ENCODE measurements at regions not wholly inside any gene's neighbourhood (a gene's known extent, or its start where the extent isn't known, plus 50 kb on each side); places are given as distances from the start of the nearest gene placed in this dataset.
"Not testable (repeated sequence)": the region's sequence is repeated elsewhere in the genome, so short reads cannot be mapped to it uniquely, and the experiment has no call there.

DNA sequence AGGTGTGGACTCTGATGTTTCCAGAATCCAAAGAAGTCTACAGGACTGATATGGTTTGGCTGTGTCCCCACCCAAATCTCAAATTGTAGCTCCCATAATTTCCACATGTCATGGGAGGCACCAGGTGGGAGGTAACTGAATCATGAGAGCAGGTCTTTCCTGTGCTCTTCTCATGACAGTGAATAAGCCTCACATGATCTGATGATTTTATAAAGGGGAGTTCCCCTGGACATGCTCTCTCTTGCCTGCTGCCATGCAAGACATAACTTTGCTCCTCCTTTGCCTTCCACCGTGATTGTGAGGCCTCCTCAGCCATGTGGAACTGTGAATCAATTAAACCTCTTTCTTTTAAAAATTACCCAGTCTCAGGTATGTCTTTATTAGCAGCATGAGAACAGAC lies 1205.3 kb downstream of the SLC16A7 start:
- DNase-seq: not testable (repeated sequence)

DNA sequence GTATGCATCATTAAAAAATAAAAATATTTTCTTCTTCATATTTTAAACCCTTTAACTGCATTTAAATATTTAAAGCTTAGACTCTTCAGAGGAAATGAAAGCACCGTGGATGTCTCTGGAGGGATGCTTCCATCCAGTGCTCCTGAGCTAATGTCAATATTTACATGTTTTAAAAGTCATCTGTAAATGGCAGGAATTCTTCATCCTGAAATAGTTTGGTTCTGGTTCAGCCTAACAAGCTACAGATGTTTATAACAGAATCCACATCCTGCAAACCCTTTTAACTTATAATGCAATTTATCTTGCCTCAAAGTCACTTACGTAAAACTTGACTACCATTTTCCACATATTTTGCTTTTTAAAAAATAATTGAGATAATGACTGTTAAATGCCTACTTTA lies 1207.3 kb downstream of the SLC16A7 start:
- DNase-seq: no peak

DNA sequence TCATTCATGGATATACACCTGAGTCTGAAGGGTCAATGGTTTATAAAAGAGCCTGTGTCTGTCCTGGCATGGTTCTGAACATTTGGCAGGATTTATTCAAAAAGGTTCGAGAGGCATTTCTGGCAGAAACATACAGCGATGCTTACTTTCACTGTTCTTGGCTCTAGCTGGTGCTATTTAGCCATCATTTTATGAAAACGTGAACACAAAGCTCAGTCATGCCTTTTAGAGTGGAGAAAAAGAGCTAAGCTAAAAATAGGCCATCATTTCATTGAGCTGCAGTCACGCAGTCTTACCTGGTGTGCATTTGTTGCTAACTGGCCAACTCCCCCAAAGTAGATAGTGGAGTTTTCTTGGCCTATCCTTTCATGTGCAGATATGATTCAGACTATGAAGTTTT lies 1209.5 kb downstream of the SLC16A7 start:
- DNase-seq: no peak

DNA sequence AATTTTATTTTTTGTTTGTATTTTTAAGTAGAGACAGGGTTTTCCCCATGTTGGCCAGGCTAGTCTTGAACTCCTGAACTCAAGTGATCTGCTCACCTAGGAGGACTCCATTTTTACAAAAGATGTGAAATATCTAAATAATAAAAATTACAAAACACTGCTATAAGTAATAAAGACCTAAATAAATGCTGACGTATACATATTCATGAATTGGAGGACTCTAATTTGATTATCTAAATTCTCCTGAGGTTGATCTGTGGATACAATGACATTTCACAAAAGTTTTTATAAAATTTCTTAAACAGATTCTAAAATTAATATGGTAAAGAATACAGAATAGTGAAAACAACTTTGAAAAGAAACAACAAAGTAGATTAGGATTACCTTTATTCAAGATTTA lies 1224.0 kb downstream of the SLC16A7 start:
- DNase-seq: no peak

DNA sequence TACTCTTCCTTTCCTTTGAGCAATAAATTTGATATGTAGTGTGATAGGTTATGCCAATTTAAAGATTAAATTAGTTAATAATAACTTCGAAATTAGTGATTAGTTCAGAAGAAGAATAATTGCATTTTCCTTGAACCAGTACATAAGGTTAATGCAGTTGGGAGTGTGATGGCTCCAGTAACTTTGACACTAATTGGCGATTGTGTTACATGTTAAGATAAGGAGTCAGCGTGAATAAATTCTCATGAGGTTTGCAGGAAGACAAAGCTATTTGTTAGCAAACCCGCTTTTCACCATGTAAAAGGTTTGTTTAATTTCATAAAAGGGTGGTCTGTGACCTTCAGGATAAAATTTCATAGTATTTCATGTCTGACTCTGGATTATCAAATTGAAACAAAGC lies 1226.8 kb downstream of the SLC16A7 start:
- no peak for DNase-seq

DNA sequence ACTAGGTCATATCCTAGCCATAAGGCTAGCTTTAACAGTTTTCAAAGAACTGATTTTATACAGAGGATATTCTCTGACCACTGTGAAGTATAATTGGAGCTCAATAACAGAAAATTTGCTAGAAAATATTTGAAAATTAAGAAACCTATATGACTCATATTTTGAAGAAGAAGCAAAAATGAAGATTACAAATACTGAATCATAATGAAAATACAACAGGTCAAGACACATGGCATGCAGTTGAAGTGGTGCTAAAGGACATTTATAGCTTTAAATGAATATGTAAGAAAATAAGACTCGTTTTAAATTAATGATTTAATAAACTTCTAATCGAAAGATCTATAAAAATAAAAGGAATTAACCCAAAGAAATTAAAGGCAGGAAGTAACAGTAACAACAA lies 1234.6 kb downstream of the SLC16A7 start:
- DNase-seq: no peak

DNA sequence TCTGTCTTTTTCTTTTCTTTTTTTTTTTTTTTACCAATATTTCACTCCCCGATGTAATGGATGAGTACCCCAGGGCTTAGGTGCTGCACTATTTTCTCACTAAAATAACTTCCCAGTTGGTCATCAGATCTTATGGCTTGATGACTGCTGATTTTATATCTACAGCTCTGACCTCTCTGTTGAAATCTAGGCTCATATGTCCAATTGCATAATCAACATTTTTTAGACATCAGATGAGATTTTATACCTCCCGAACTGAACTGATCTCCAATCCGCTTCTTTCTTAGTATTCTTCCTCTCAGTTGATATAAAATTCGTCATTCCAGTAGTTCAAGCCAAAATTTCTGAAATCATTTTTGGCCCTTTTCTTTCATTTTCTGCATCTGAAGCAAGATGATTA lies 1236.5 kb downstream of the SLC16A7 start:
- no peak for DNase-seq

DNA sequence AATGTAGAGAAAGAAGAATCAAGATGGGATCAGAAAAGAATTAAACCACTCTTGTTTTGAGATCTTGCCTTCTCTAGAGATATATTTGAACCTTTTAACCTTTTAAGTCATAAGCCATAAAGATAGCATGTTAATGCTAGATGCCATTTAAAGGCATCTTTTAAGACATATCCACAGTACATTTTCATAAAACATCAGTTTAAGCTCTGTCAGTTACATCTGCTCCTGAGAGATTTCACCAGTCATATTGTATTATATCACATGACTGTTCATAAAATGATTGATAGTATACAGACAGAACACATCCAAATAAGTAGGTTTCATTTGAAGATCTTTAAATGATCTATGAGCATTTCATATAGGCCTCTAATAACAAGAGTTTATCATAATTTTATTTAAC lies 1238.5 kb downstream of the SLC16A7 start:
- no peak for DNase-seq

DNA sequence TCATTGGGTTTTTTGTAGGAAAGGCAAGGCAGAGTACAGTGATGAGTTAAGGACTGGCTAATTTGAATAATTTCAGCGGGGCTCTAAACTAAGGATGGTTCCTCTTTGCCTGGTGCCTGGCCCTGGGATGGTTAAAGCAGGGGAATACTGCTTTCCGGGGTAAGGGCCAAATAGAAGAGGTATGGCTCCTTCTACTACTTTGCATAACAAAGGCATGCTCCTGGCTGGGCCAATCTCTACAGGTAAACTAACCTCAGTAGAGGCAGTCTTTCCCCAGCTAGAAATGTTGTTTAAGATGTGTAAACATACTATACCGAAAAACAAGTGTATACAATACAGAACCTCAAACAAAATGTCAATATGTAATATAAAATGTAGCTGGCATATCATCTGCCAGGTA lies 1239.0 kb downstream of the SLC16A7 start:
- no peak for DNase-seq

DNA sequence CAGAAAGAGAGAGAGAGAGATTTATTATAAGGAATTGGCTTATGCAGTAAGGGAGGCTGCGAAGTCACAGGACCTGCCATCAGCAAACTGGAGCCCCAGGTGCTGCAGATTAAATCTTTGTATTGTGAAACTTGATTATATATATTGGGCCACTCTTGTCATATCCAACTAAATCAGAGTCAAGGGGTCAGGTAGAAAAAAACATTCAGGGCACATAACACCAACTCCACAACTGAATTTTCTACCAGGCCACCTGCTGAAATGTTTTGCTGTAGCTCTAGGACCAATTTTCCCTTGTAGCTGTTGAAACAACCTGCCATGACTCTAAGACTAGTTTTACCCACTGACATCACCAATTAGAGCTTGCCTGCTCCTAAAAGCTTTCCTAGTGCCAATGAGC lies 1240.8 kb downstream of the SLC16A7 start:
- no peak for DNase-seq

DNA sequence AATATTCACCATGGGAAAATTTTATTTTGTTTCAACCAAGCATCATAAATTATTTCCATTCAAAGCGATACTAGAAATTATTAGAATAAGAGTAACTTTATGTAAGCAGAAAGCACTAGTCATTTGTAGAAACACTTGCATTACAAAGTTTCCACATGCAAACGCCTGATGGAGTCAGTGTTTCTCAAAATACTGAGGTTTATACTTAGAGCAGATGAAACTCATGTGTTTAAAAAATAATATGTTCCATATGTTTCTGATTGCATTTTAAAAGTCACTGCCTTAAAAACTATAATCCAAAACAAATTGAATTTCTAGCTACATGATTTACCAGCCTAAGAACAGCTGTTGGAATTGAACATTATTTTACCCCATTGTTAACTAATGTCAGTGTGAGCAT lies 1246.4 kb downstream of the SLC16A7 start:
- DNase-seq: no peak

DNA sequence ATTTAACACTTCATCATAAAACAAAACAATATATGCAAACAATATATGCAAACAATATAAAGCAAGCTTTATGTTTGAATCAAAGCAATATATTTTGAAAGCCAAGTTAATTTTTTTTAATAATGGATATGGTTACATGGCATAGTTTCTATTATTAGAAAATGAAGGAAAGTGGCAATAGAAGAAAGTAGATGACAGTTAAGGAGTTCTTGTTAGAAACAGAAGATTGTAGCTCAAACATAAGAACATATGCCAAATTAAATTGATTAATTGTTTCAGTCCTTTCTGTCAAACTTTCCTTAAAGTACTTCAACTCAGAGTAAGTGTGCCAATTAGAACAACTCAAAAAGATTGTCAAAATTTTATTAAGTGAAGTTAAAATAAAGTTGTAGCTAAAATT lies 1248.3 kb downstream of the SLC16A7 start:
- DNase-seq: no peak

DNA sequence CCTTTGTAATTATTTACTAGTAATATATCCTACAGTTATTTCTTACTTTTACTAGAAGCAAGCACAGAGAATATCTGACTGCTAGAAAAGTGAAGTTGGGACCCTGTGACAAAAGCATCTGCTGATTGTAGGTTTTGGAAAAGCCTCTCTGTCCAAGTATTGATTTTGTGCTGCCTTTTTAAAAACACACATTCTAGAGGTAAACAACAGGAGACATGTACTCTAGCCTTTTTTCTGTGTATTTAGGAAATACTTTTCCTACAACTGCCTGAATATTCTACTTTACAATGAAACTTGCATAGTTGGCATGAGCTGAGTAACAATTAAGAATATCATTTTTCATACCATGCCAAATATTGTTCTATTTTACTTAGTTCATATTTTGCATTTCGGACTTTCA lies 1249.0 kb downstream of the SLC16A7 start:
- DNase-seq: no peak

DNA sequence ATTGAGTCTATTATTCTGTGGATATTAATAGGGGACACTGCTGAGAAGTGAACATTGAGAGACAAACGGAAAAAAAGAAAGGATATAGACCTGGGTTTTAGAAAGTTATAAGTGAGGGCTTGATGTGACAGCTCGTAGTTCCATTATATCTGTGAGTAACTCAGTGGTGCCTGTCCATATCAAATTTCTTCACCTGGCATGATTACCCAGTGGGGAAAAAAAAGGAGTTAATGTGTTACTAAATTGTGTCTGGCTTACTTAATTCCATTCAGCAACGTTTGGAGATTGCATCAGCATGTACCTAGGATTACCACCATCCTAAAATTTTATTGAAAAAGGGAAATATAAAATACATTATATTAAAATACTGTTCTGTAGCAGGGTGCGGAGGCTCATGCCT lies 1249.9 kb downstream of the SLC16A7 start:
- DNase-seq: no peak

DNA sequence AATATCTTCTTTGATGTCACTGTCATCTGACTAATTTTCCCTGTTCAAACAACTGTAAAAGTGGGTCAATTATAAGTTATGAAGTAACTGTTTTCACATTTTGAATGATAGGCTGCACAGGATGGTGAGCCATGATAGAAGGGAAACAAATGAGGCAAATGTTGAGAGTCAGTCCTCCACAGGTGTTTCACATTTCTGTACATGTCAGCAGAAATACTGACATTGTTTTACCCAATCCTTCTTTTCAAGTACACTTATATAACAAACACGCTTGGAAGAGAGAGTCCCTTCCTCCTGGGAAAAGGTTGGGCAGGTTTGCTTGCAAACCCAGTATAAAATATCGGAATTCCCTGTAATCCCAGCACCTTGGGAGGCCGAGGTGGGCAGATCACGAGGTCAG lies 1251.5 kb downstream of the SLC16A7 start:
- no peak for DNase-seq

DNA sequence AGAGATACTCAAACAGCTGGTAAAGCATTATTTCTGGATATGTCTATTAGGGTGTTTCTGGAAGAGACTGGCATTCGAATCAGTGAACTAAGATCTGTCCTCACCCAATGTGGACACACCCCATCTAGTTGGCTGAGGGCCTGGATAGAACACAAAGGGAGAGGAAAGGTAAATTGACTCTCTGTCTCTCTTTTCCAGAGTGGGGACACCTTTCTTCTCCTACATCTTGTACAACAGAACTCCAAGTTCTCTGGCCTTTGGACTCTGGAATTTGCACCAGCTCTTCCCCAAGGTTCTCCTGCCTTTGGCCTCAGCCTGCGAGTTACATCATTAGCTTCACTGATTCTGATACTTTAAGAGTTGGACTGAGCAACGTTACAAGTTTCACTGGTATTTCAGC lies 1253.9 kb downstream of the SLC16A7 start:
- DNase-seq: no peak

DNA sequence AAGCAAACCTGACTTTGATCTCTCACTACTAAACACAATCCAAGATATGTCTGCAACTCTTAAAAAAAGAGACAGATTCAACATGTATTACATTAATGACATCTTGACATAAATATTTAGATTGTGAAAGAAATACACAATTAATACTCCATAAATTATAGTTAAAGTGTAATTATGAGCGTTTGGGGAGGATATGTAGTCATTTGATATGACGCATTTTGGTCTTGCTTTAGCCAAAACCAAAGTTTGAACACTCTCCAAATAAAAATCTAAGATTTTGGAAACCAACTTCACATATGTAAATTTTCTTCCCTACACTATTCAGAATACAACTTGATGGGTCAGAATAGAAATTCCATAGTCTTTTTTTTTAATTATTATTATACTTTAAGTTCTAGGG lies 1257.6 kb downstream of the SLC16A7 start:
- no peak for DNase-seq

DNA sequence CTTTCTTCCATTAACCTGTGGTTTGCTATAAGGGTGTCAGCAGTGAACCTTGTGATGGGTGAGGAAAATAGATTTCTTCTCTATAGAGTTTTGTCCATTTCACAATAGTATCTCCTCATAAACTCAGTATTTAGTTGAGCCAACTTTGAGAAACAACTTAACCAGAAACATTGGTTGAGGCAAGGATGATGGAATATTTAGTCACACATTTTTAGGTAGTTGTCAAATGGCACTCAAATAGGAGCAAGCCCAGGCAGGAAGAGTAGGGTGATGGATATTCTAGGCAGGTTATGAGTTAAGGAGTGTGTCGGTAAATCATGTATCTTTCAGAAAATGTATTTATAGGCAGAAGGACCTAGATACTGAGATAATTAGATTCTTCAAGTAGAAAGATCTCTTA lies 1267.6 kb downstream of the SLC16A7 start:
- DNase-seq: no peak

DNA sequence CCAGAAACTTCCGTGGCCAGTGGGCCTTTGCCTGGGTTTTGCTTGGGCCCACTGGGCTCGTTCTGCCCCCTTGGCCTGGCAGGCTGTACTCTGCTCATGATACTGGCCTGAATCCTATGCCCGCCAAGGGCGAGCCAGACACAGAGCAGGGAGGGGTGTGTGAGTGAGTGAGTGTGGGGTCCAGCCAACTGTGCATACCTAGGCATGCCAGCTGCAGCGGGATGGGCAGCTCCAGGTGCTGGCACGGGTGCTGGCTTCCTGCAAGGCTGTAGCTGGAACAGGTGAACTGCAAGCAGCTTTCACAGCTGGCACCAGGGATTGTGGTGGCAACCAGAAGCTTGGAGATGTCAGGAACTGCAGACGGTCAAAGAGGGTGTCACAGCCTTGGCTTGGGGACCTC lies 1276.4 kb downstream of the SLC16A7 start:
- no peak for DNase-seq

DNA sequence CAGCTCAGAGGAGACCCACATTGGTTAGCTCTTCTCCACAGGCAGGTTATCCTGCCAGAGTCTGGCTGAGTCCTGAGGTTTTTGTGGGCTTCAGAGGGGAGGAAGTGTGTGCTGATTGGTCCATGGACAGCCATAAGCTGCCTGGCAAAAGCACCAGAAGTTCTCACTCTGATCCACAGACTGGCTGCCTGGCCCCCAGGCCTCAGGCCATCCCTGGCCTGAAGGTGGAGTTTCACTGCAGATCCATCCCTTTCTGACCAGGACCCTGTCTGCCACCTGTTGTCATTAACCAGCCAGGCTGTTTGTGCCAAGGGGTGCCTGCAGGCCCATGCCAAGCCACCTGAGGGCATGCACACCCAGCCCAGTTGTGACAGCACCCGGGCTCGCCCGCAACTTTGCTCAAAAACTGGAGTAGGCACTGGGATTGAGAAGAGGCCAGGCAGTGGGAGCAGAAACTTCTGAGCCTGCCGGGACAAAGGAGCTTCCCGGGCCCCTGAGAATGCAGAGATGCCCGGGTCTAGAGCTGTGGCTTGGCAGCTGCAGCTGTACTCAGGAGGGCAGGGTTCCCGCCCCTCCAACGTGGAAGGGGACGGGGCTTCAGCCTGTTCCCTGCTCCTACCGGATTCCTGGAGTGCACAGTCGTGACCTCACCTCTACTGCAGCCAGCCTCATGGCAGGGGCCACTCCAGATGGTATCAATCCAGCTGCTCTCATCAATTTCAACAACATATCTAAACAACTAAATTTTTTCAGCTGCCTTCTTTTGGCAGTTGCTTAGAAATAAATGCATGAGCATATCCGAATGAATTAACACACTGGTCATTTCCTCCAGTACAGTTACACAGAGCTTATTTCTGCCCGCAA lies 1277.3 kb downstream of the SLC16A7 start:
- no peak for DNase-seq

DNA sequence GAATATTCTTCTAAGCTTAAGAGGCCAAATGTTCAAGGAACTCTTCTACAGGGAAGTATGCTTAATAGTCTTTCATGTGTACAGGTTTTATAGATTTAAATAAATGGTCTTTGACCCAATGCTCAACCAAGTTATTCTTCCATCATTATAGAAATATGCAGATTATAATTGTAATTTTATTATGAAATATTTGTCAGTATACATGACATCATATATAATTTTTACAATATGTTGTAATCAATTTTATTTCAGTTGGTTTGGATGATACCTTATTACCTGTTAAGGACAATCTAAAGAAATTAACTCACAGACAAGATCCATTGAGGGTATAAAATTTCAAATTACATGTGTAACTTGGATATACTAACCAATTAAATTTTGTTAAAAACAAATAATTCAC lies 1278.3 kb downstream of the SLC16A7 start:
- no peak for DNase-seq

DNA sequence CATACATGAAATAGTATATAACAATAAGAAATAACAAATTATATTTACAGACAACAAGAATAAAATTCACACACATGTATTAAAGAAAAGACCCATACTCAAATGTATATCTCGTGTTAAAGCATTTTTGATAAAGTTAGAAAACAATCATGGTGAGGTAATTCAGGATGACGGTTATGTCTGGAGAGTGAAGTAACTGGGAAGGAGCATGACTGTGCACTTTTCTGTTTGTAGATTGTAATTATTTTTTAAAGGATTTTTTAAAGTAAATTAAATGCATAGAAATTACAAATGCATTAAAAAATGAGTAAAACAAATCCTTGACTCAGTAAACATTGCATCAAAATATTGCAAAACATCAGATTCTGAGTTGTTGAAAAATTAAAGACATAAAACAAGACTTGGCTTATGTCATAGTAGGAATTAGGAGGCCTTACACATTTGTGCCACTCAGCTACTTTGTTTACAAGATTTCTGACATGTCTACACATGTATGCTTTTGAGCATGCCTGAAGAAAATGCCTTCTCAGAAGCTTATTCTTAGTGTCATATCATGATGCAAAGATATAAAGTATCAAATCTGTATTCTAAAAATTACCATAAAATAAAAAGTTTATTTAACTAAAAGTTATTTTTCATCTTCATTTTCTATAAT lies 1325.1 kb downstream of the SLC16A7 start:
- DNase-seq: no peak

DNA sequence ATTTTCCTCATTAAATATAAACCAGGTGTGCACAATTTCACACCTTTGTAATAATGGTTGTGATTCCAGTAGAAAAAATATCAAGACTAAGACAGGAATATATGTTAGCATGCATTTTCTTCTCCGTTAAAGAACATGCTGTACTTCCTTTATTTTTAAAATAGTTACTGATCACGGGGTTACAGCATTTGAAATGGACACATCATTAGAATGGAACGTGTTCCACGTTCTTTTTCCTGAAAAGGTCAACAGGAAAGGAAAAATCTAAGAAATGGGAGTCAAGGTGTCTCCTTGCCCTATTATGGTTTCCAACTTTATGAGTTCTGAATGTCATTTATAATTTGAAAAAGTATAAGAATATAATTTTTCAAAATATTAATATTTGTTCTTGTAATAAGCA lies 1325.7 kb downstream of the SLC16A7 start:
- DNase-seq: no peak

DNA sequence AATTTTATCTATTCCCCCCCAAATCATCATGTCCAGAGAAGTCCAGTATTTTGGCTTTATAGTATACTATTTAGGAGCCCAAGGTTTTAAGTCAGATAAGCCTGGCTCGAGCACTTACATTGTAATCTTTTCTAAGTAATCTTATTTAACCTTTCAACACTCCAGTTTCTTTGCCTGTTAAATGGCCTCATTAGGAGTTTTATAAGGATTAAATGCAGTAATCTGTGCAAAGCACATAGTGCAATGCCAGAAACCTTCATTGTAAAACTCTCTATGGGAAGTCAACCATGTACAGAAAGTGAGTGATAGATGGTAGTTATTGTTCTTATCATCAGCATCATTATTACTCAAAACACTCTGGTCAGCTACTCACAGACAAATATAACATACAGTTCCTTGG lies 1330.4 kb downstream of the SLC16A7 start:
- DNase-seq: no peak

DNA sequence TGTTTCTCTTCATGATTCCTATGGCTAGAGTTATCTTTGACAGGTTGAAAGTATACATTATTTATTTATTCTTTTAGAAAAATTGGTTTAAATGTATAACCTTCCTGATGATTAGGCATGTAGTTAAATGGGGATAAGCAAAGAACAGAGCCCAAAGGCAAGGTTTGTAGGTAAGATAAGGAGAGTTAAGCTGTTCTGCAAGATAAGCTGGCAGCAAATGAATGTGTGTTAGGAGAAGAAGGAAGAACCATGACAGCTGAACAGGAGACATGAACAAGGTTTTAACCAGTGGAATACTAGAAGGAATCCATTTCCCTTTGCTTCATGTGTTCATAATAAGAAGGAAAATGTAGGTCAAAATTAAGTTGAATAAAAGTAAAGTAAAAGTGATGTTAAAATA lies 1330.1 kb upstream of the USP15 start:
- DNase-seq: no peak

All from activated CD4-positive, alpha-beta T cell treated with anti-CD3 and anti-CD28 coated beads, Interleukin-2, amount 50 U/mL, for 4 hours (primary cell).